Brain microvascular endothelial cell (primary cell): ENCODE measurements at regions not wholly inside any gene's neighbourhood (a gene's known extent, or its start where the extent isn't known, plus 50 kb on each side); places are given as distances from the start of the nearest gene placed in this dataset.

Experiments
- DNase-seq: peaks from one replicate; pipeline ENCODE4 v3.0.0-alpha.2; 2020
- H3K27ac ChIP-seq: fragments of 250-450 bp; sonication (Bioruptor Pico); 2 replicates; pipeline ENCODE4 v1.5.1; 2020; ENCODE audit warnings: mild to moderate bottlenecking, moderate library complexity
- H3K27me3 ChIP-seq: fragments of 250-450 bp; sonication (Bioruptor Pico); replicated peaks from 2 replicates; pipeline ENCODE4 v1.5.1; 2020; ENCODE audit warnings: mild to moderate bottlenecking
- H3K36me3 ChIP-seq: fragments of 250-450 bp; sonication (Bioruptor Pico); replicated peaks from 2 replicates; pipeline ENCODE4 v1.5.1; 2020; ENCODE audit warnings: mild to moderate bottlenecking
- H3K4me3 ChIP-seq: 2 replicates; pipeline ENCODE4 v1.5.1; 2011; ENCODE audit warnings: low read depth, mild to moderate bottlenecking, control low read depth, low read length, moderate library complexity
- CTCF ChIP-seq: IDR thresholded peaks from 2 replicates; pipeline ENCODE4 v1.5.1; 2011; ENCODE audit warnings: low read depth, mild to moderate bottlenecking, moderate library complexity, low read length, control low read depth, inconsistent platforms; ENCODE audit errors: missing control alignments
- in situ Hi-C: cut with HindIII; loops from 2 replicates; pipeline ENCODE4 v1.10.0; 2017; ENCODE audit warnings: low sequenced_read_pairs, low pct_ligation_motif_present

- no peaks in the 10 kb centered on the region for H3K36me3 ChIP-seq
- no peaks in the 10 kb centered on the region for H3K27me3 ChIP-seq
- TF ChIP-seq CTCF = no peak
- H3K27ac ChIP-seq = no peak overlapping the region
- no peak overlapping the region for H3K4me3 ChIP-seq
- no peak for DNase-seq
- in situ Hi-C loops = no loop called here
Observed at GRCh38 chr12:89278862-89279261, 73.4 kb downstream of the DUSP6 start.

GRCh38 chr12:89278169-89278568 is 74.1 kb downstream of the DUSP6 start:
- no peak for TF ChIP-seq CTCF
- Histone ChIP-seq H3K36me3 (no peaks in the 10 kb centered on the region), H3K27me3 (no peaks in the 10 kb centered on the region), H3K4me3 (no peak overlapping the region), H3K27ac (no peak overlapping the region)
- in situ Hi-C loops = no loop called here
- DNase-seq = no peak

GRCh38 chr12:89276860-89277259 is 75.4 kb downstream of the DUSP6 start:
- DNase-seq = no peak
- in situ Hi-C loops = no loop called here
- no peak overlapping the region for H3K27ac ChIP-seq
- H3K27me3 ChIP-seq = no peaks in the 10 kb centered on the region
- H3K4me3 ChIP-seq = no peak overlapping the region
- no peaks in the 10 kb centered on the region for H3K36me3 ChIP-seq
- no peak for TF ChIP-seq CTCF

- TF ChIP-seq CTCF = no peak
- no peak overlapping the region for H3K4me3 ChIP-seq
- no peaks in the 10 kb centered on the region for H3K27me3 ChIP-seq
- DNase-seq = no peak
- no peaks in the 10 kb centered on the region for H3K36me3 ChIP-seq
- in situ Hi-C loops = no loop called here
- no peak overlapping the region for H3K27ac ChIP-seq
Observed at GRCh38 chr12:89273525-89273924, 78.8 kb downstream of the DUSP6 start.

GRCh38 chr12:89270548-89270947 is 81.8 kb downstream of the DUSP6 start:
- H3K4me3 ChIP-seq = no peak overlapping the region
- in situ Hi-C loops = no loop called here
- no peak for DNase-seq

More at GRCh38 chr12:89270548-89270947, 81.8 kb downstream of the DUSP6 start:
- no peak for TF ChIP-seq CTCF
- Histone ChIP-seq H3K27me3 (no peaks in the 10 kb centered on the region), H3K27ac (no peak overlapping the region), H3K36me3 (no peaks in the 10 kb centered on the region)
